ENCODE measurements at regions not wholly inside any gene's neighbourhood (a gene's known extent, or its start where the extent isn't known, plus 50 kb on each side); places are given as distances from the start of the nearest gene placed in this dataset.
A peak's percentile ranks its signal among the peaks of the same experiment; 100 is the strongest.
"Not testable (repeated sequence)": the region's sequence is repeated elsewhere in the genome, so short reads cannot be mapped to it uniquely, and the experiment has no call there.

GRCh38 chr5:87784311-87784710, 371.6 kb upstream of the CCNH start:
- no peak for DNase-seq

GRCh38 chr5:87782916-87783315, 370.2 kb upstream of the CCNH start:
- no peak for DNase-seq

- no peak for DNase-seq
Measured at GRCh38 chr5:87781976-87782375, 369.2 kb upstream of the CCNH start.

- DNase-seq = peak; percentile 79
Measured at GRCh38 chr5:87780831-87781760, 368.4 kb upstream of the CCNH start.

- no peak for DNase-seq
Measured at GRCh38 chr5:87778876-87779275, 366.1 kb upstream of the CCNH start.

- DNase-seq = no peak
Measured at GRCh38 chr5:87777877-87778276, 365.1 kb upstream of the CCNH start.

- DNase-seq = no peak
Measured at GRCh38 chr5:87776785-87777184, 364.1 kb upstream of the CCNH start.

- DNase-seq = not testable (repeated sequence)
Measured at GRCh38 chr5:87776302-87776701, 363.6 kb upstream of the CCNH start.

GRCh38 chr5:87775228-87775627, 362.5 kb upstream of the CCNH start:
- no peak for DNase-seq

GRCh38 chr5:87774804-87775203, 362.1 kb upstream of the CCNH start:
- no peak for DNase-seq

GRCh38 chr5:87770601-87771121, 357.9 kb upstream of the CCNH start:
- no peak for DNase-seq

GRCh38 chr5:87770016-87770570, 357.4 kb upstream of the CCNH start:
- no peak for DNase-seq

- DNase-seq = no peak
Measured at GRCh38 chr5:87769157-87769556, 356.4 kb upstream of the CCNH start.

- no peak for DNase-seq
Measured at GRCh38 chr5:87768190-87768589, 355.5 kb upstream of the CCNH start.

- no peak for DNase-seq
Measured at GRCh38 chr5:87765009-87765408, 352.3 kb upstream of the CCNH start.

GRCh38 chr5:87762631-87763030, 349.9 kb upstream of the CCNH start:
- DNase-seq = no peak

- no peak for DNase-seq
Measured at GRCh38 chr5:87756951-87757350, 344.2 kb upstream of the CCNH start.

- no peak for DNase-seq
Measured at GRCh38 chr5:87755360-87755759, 342.6 kb upstream of the CCNH start.

- no peak for DNase-seq
Measured at GRCh38 chr5:87754009-87754757, 341.5 kb upstream of the CCNH start.

- DNase-seq = no peak
Measured at GRCh38 chr5:87752362-87752761, 339.6 kb upstream of the CCNH start.

GRCh38 chr5:87751824-87752223, 339.1 kb upstream of the CCNH start:
- DNase-seq = no peak

GRCh38 chr5:87746891-87747377, 334.2 kb upstream of the CCNH start:
- DNase-seq = no peak

GRCh38 chr5:87746341-87746740, 333.6 kb upstream of the CCNH start:
- DNase-seq = no peak

All from DMS 273 treated with DMSO at 0.1 percent for 48 hours (cell line).